ENCODE measurements at regions not wholly inside any gene's neighbourhood (a gene's known extent, or its start where the extent isn't known, plus 50 kb on each side); places are given as distances from the start of the nearest gene placed in this dataset.

DNA sequence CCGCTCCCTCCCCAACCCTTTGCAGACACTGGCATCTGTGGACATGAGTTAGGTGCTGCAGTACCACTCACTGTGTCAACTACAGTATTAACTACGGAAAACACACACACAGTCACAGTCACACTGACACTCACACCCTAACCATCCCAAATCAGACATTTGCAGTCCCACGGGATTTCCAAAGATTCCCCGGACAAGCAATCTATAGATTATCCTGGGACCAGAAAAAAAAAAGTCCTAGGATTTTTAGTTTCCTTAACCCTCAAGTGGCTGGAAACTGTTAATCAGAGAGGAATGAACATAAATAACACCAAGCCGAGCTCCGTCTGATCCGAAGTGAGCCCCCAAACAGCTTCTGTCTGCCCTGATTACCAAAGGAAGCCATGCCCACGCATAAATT is 81.9 kb upstream of the DHRSX start:
- TF ChIP-seq, protein P1, sequence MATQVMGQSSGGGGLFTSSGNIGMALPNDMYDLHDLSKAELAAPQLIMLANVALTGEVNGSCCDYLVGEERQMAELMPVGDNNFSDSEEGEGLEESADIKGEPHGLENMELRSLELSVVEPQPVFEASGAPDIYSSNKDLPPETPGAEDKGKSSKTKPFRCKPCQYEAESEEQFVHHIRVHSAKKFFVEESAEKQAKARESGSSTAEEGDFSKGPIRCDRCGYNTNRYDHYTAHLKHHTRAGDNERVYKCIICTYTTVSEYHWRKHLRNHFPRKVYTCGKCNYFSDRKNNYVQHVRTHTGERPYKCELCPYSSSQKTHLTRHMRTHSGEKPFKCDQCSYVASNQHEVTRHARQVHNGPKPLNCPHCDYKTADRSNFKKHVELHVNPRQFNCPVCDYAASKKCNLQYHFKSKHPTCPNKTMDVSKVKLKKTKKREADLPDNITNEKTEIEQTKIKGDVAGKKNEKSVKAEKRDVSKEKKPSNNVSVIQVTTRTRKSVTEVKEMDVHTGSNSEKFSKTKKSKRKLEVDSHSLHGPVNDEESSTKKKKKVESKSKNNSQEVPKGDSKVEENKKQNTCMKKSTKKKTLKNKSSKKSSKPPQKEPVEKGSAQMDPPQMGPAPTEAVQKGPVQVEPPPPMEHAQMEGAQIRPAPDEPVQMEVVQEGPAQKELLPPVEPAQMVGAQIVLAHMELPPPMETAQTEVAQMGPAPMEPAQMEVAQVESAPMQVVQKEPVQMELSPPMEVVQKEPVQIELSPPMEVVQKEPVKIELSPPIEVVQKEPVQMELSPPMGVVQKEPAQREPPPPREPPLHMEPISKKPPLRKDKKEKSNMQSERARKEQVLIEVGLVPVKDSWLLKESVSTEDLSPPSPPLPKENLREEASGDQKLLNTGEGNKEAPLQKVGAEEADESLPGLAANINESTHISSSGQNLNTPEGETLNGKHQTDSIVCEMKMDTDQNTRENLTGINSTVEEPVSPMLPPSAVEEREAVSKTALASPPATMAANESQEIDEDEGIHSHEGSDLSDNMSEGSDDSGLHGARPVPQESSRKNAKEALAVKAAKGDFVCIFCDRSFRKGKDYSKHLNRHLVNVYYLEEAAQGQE (IDR thresholded peaks at IDR 0.05; ENCODE audit: borderline replicate concordance): peak; percentile 72
- no peak for TF ChIP-seq POLR2AphosphoS5 (IDR thresholded peaks at IDR 0.05)
- Histone ChIP-seq H3K4me2 (ENCODE audit: low read length) (peak overlapping the region; percentile 88), H3K9ac (ENCODE audit: low read length) (peak overlapping the region; percentile 83), H3K9me3 (ENCODE audit: low read length) (no peaks in the 10 kb centered on the region), H3K4me3 (ENCODE audit: low read length) (peak overlapping the region; percentile 95), H4K20me1 (ENCODE audit: insufficient read depth) (no peaks in the 10 kb centered on the region), H3K27me3 (ENCODE audit: insufficient read depth, low read depth, low read length) (peaks cover 8% of the 10 kb centered on the region), H2AFZ (ENCODE audit: low read depth, low read length) (no peak overlapping the region), H3K9me2 (ENCODE audit: insufficient read depth, low read length) (no peaks in the 10 kb centered on the region), H3K79me2 (replicated peaks; ENCODE audit: insufficient read depth, low read length) (peaks cover 45% of the 10 kb centered on the region), H3K36me3 (ENCODE audit: insufficient read depth, low read length) (no peaks in the 10 kb centered on the region), H3K27ac (ENCODE audit: low read length) (peak overlapping the region; percentile 81), H3F3A (ENCODE audit: insufficient read depth, low read length, poor library complexity, severe bottlenecking) (no peaks in the 10 kb centered on the region)

DNA sequence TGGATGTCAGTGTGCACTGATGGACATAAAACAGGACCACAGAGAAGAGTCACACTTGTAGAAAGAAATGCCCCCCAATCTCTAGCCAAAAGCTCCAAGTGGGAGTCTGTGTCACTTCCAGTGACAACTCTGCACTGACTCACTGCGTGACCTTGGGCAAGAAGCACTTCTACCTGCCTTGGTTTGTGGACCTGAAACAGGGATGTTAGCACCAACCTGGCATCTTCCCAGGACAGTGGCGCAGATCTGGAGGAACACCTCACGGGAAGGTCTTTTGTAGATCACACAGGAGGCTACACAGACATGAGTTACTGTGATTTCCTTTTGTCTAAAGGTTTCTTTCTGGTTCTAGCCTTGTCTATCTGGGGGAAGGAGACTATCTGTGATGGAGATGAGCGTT is 80.5 kb upstream of the DHRSX start:
- no peaks in the 10 kb centered on the region for H4K20me1 ChIP-seq (ENCODE audit: insufficient read depth)
- peak overlapping the region; percentile 83 for H3K9ac ChIP-seq (ENCODE audit: low read length)
- TF ChIP-seq, protein P2, sequence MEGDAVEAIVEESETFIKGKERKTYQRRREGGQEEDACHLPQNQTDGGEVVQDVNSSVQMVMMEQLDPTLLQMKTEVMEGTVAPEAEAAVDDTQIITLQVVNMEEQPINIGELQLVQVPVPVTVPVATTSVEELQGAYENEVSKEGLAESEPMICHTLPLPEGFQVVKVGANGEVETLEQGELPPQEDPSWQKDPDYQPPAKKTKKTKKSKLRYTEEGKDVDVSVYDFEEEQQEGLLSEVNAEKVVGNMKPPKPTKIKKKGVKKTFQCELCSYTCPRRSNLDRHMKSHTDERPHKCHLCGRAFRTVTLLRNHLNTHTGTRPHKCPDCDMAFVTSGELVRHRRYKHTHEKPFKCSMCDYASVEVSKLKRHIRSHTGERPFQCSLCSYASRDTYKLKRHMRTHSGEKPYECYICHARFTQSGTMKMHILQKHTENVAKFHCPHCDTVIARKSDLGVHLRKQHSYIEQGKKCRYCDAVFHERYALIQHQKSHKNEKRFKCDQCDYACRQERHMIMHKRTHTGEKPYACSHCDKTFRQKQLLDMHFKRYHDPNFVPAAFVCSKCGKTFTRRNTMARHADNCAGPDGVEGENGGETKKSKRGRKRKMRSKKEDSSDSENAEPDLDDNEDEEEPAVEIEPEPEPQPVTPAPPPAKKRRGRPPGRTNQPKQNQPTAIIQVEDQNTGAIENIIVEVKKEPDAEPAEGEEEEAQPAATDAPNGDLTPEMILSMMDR (IDR thresholded peaks at IDR 0.05; ENCODE audit: poor library complexity, severe bottlenecking): no peak
- TF ChIP-seq SMC3 (conservative IDR thresholded peaks at IDR 0.05; ENCODE audit: poor library complexity): no peak
- TF ChIP-seq, protein P1 (IDR thresholded peaks at IDR 0.05; ENCODE audit: borderline replicate concordance): no peak
- no peak for TF ChIP-seq MXI1 (conservative IDR thresholded peaks at IDR 0.05; ENCODE audit: poor library complexity, severe bottlenecking)
- TF ChIP-seq EZH2 (IDR thresholded peaks at IDR 0.05; ENCODE audit: borderline replicate concordance, insufficient read depth, low read length, poor library complexity, severe bottlenecking): no peak
- no peak for TF ChIP-seq RAD21 (conservative IDR thresholded peaks at IDR 0.05)
- no peak for TF ChIP-seq TAF1 (IDR thresholded peaks at IDR 0.05; ENCODE audit: low read depth)
- TF ChIP-seq POLR2AphosphoS5 (IDR thresholded peaks at IDR 0.05): no peak
- no peak for TF ChIP-seq EP300 (conservative IDR thresholded peaks at IDR 0.05; ENCODE audit: poor library complexity, severe bottlenecking)
- no peak overlapping the region for H2AFZ ChIP-seq (ENCODE audit: low read depth, low read length)
- no peaks in the 10 kb centered on the region for H3K9me2 ChIP-seq (ENCODE audit: insufficient read depth, low read length)
- no peaks in the 10 kb centered on the region for H3K9me3 ChIP-seq (ENCODE audit: low read length)
- H3K4me2 ChIP-seq (ENCODE audit: low read length): peak overlapping the region; percentile 88
- no peaks in the 10 kb centered on the region for H3K36me3 ChIP-seq (ENCODE audit: insufficient read depth, low read length)
- no peaks in the 10 kb centered on the region for H3F3A ChIP-seq (ENCODE audit: insufficient read depth, low read length, poor library complexity, severe bottlenecking)
- H3K79me2 ChIP-seq (replicated peaks; ENCODE audit: insufficient read depth, low read length): peaks cover 45% of the 10 kb centered on the region
- H3K27ac ChIP-seq (ENCODE audit: low read length): peak overlapping the region; percentile 81
- H3K27me3 ChIP-seq (ENCODE audit: insufficient read depth, low read depth, low read length): peaks cover 8% of the 10 kb centered on the region
- H3K4me3 ChIP-seq (ENCODE audit: low read length): peak overlapping the region; percentile 95
